ENCODE measurements at regions not wholly inside any gene's neighbourhood (a gene's known extent, or its start where the extent isn't known, plus 50 kb on each side); places are given as distances from the start of the nearest gene placed in this dataset.
A peak's percentile ranks its signal among the peaks of the same experiment; 100 is the strongest.
"Not testable (repeated sequence)": the region's sequence is repeated elsewhere in the genome, so short reads cannot be mapped to it uniquely, and the experiment has no call there.

- H3K9me3 ChIP-seq (ENCODE audit: low read length); H3K4me1 ChIP-seq (ENCODE audit: insufficient read depth, low read length); FAIRE-seq; BruUV-seq (replicated peaks); H3K27ac ChIP-seq (ENCODE audit: extremely low read length, insufficient read depth, low read length); H4K20me1 ChIP-seq (ENCODE audit: insufficient read depth, low read length); intact Hi-C loops (cut with micrococcal nuclease; ENCODE audit: unreplicated experiment); H3K36me3 ChIP-seq (replicated peaks in 1 of 2; ENCODE audit: control insufficient read depth in 1 of 2, insufficient read depth in 2 of 2, low read length in 2 of 2); H3K9ac ChIP-seq (ENCODE audit: insufficient read depth, low read depth, low read length); in situ Hi-C loops (cut with HindIII; ENCODE audit: extremely low pct_ligation_motif_present, low pct_unique_long_range_greater_than_20kb); H2AFZ ChIP-seq (ENCODE audit: low read length); H3K79me2 ChIP-seq (ENCODE audit: insufficient read depth, low read length); CTCF ChIA-PET (ENCODE audit: low intra/inter-chr PET ratio, low total read pairs); DNase-seq (ENCODE audit: low spot score); POLR2A ChIA-PET; ATAC-seq: not testable (repeated sequence)
- TF ChIP-seq, protein P1, sequence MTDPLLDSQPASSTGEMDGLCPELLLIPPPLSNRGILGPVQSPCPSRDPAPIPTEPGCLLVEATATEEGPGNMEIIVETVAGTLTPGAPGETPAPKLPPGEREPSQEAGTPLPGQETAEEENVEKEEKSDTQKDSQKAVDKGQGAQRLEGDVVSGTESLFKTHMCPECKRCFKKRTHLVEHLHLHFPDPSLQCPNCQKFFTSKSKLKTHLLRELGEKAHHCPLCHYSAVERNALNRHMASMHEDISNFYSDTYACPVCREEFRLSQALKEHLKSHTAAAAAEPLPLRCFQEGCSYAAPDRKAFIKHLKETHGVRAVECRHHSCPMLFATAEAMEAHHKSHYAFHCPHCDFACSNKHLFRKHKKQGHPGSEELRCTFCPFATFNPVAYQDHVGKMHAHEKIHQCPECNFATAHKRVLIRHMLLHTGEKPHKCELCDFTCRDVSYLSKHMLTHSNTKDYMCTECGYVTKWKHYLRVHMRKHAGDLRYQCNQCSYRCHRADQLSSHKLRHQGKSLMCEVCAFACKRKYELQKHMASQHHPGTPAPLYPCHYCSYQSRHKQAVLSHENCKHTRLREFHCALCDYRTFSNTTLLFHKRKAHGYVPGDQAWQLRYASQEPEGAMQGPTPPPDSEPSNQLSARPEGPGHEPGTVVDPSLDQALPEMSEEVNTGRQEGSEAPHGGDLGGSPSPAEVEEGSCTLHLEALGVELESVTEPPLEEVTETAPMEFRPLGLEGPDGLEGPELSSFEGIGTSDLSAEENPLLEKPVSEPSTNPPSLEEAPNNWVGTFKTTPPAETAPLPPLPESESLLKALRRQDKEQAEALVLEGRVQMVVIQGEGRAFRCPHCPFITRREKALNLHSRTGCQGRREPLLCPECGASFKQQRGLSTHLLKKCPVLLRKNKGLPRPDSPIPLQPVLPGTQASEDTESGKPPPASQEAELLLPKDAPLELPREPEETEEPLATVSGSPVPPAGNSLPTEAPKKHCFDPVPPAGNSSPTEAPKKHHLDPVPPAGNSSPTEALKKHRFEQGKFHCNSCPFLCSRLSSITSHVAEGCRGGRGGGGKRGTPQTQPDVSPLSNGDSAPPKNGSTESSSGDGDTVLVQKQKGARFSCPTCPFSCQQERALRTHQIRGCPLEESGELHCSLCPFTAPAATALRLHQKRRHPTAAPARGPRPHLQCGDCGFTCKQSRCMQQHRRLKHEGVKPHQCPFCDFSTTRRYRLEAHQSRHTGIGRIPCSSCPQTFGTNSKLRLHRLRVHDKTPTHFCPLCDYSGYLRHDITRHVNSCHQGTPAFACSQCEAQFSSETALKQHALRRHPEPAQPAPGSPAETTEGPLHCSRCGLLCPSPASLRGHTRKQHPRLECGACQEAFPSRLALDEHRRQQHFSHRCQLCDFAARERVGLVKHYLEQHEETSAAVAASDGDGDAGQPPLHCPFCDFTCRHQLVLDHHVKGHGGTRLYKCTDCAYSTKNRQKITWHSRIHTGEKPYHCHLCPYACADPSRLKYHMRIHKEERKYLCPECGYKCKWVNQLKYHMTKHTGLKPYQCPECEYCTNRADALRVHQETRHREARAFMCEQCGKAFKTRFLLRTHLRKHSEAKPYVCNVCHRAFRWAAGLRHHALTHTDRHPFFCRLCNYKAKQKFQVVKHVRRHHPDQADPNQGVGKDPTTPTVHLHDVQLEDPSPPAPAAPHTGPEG (CRISPR knock-in tag; IDR thresholded peaks at IDR 0.05), result 0 out of 2 replicates have a peak, but pooled peaks have one; percentile 31
- peak; percentile 57; the same call in 1 of the 2 replicates for TF ChIP-seq EZH2 (conservative IDR thresholded peaks at IDR 0.05; ENCODE audit: low read depth, low read length)
- Histone ChIP-seq H3K4me2 (ENCODE audit: low read depth, low read length) (peak overlapping the region; percentile 63), H3K4me3 (replicated peaks in 1 of 3; ENCODE audit: insufficient read depth in 1 of 3, low read depth in 2 of 3, low read length in 3 of 3) (peak overlapping the region; percentile 57 to 69 (median 65); a peak in 3 of 6 replicates), H3K27me3 (ENCODE audit: control insufficient read depth in 1 of 2, insufficient read depth in 2 of 2, low read length in 2 of 2) (peaks cover 0 to 31% of the 10 kb centered on the region in 2 experiments; a peak in 3 of 5 replicates)
- 31% methylated on average over 1 of the region's 1 CpG for WGBS (ENCODE audit: low lambda C conversion rate)
Observed at GRCh38 chr2:132038883-132039235, 122.9 kb downstream of the ANKRD30BL start.
